ENCODE measurements at regions not wholly inside any gene's neighbourhood (a gene's known extent, or its start where the extent isn't known, plus 50 kb on each side); places are given as distances from the start of the nearest gene placed in this dataset.

DNA sequence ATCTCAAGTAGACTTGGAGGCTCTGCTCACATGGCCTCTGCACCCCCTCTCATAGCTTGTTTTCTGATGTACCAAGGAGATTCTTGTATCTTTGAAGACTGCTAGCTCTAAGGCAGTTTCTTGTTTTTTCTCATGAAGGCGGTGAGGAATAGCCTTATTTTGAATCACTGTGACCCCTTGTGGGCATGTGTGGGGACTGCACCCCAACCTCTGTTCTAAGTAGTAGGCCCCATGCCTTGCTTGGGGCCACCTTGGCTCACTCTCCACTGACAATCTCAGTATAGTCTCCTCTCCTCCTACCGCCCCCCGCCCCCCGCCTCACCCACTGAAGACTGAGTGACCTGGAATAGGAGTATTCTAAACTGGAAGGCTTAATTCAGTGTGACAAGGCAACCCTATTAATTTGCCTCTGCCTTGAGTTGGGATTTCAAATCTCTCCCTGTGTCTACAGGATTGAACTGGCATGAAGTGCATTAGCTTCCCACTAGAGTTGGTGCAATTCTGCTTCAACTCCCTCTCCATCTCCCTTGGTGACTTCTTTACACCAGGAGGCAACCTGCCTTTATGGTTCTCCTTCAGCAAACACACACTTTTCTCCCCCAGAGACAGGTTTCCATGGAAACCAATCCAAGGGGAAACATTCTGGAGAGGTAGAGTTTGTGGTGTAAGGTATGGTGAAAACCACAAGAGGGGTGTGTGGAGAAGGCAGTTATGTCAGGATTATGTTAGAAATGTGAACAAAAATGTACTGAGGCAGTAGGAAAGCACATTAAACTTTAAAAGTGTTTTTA, 75.4 kb upstream of the ECI2 start:
- TF ChIP-seq POLR2A (IDR thresholded peaks at IDR 0.05; ENCODE audit: low read depth, low read length): no peak
- TF ChIP-seq POLR2AphosphoS5 (IDR thresholded peaks at IDR 0.05; ENCODE audit: low read depth, low read length): no peak

Measured in GM12891 (cell line).